ENCODE measurements at regions not wholly inside any gene's neighbourhood (a gene's known extent, or its start where the extent isn't known, plus 50 kb on each side); places are given as distances from the start of the nearest gene placed in this dataset.

GRCh38 chr2:16328521-16329190 is 337.0 kb downstream of the CYRIA start:
- no peak overlapping the region for H3K27ac Mint-ChIP-seq
- no peaks in the 10 kb centered on the region for H3K36me3 Mint-ChIP-seq (ENCODE audit: low read depth)
- H3K4me1 Mint-ChIP-seq = no peaks in the 10 kb centered on the region
- no peak overlapping the region for H3K4me3 Mint-ChIP-seq
- no peak for TF ChIP-seq CTCF (IDR thresholded peaks at IDR 0.05)
- H3K9me3 Mint-ChIP-seq = no peaks in the 10 kb centered on the region
- peaks cover 5% of the 10 kb centered on the region for H3K27me3 Mint-ChIP-seq
- intact Hi-C loops (cut with micrococcal nuclease) = no loop called here
- ChIA-PET POLR2A (no interaction called here), CTCF (no interaction called here)
- DNase-seq (no peak), ATAC-seq (ENCODE audit: low read depth) (no peak)

- ChIA-PET POLR2A (no interaction called here), CTCF (no interaction called here)
- Mint-ChIP-seq H3K27ac (no peak overlapping the region), H3K4me3 (no peak overlapping the region), H3K4me1 (no peaks in the 10 kb centered on the region), H3K9me3 (no peaks in the 10 kb centered on the region), H3K27me3 (peaks cover 5% of the 10 kb centered on the region), H3K36me3 (ENCODE audit: low read depth) (no peaks in the 10 kb centered on the region)
- ATAC-seq (ENCODE audit: low read depth) (no peak), DNase-seq (no peak)
- intact Hi-C loops (cut with micrococcal nuclease) = no loop called here
- no peak for TF ChIP-seq CTCF (IDR thresholded peaks at IDR 0.05)
These were observed 338.3 kb downstream of the CYRIA start for GRCh38 chr2:16327326-16327725.

GRCh38 chr2:16326711-16327300 is 338.8 kb downstream of the CYRIA start:
- intact Hi-C loops (cut with micrococcal nuclease) = no loop called here
- no peaks in the 10 kb centered on the region for H3K9me3 Mint-ChIP-seq
- H3K4me1 Mint-ChIP-seq = no peaks in the 10 kb centered on the region
- H3K4me3 Mint-ChIP-seq = no peak overlapping the region
- H3K36me3 Mint-ChIP-seq (ENCODE audit: low read depth) = no peaks in the 10 kb centered on the region
- ATAC-seq (ENCODE audit: low read depth) = no peak
- no peak overlapping the region for H3K27ac Mint-ChIP-seq
- no peak for DNase-seq
- POLR2A ChIA-PET = no interaction called here
- peaks cover 5% of the 10 kb centered on the region for H3K27me3 Mint-ChIP-seq
- CTCF ChIA-PET = no interaction called here
- no peak for TF ChIP-seq CTCF (IDR thresholded peaks at IDR 0.05)

- no peak overlapping the region for H3K27ac Mint-ChIP-seq
- TF ChIP-seq CTCF (IDR thresholded peaks at IDR 0.05) = no peak
- peaks cover 5% of the 10 kb centered on the region for H3K27me3 Mint-ChIP-seq
- no peak for DNase-seq
- no peaks in the 10 kb centered on the region for H3K4me1 Mint-ChIP-seq
- H3K9me3 Mint-ChIP-seq = no peaks in the 10 kb centered on the region
- ChIA-PET POLR2A (no interaction called here), CTCF (no interaction called here)
- ATAC-seq (ENCODE audit: low read depth) = no peak
- no peak overlapping the region for H3K4me3 Mint-ChIP-seq
- intact Hi-C loops (cut with micrococcal nuclease) = no loop called here
- H3K36me3 Mint-ChIP-seq (ENCODE audit: low read depth) = no peaks in the 10 kb centered on the region
These were observed 339.6 kb downstream of the CYRIA start for GRCh38 chr2:16325976-16326510.

- no peak overlapping the region for H3K27ac Mint-ChIP-seq
- H3K36me3 Mint-ChIP-seq (ENCODE audit: low read depth) = no peaks in the 10 kb centered on the region
- no peaks in the 10 kb centered on the region for H3K4me1 Mint-ChIP-seq
- ATAC-seq (ENCODE audit: low read depth) = no peak
- no peak overlapping the region for H3K4me3 Mint-ChIP-seq
- POLR2A ChIA-PET = no interaction called here
- DNase-seq = no peak
- intact Hi-C loops (cut with micrococcal nuclease) = no loop called here
- no peak for TF ChIP-seq CTCF (IDR thresholded peaks at IDR 0.05)
- H3K9me3 Mint-ChIP-seq = no peaks in the 10 kb centered on the region
- peaks cover 3% of the 10 kb centered on the region for H3K27me3 Mint-ChIP-seq
- CTCF ChIA-PET = no interaction called here
These were observed 340.3 kb downstream of the CYRIA start for GRCh38 chr2:16325016-16325975.

All from activated B cell treated with CpG ODN at 0.5 μM for 24 hours (primary cell).